NCI-H748 treated with DMSO at 0.1 percent for 48 hours (cell line): ENCODE measurements at regions not wholly inside any gene's neighbourhood (a gene's known extent, or its start where the extent isn't known, plus 50 kb on each side); places are given as distances from the start of the nearest gene placed in this dataset.
"Not testable (repeated sequence)": the region's sequence is repeated elsewhere in the genome, so short reads cannot be mapped to it uniquely, and the experiment has no call there.

Experiments used
- DNase-seq: peaks from one replicate; lab custom pipeline; 2025; lab: John Stamatoyannopoulos, UW

GRCh38 chr4:29295280-29295679 lies 1424.9 kb upstream of the PCDH7 start:
- no peak for DNase-seq

GRCh38 chr4:29304595-29304994 lies 1415.6 kb upstream of the PCDH7 start:
- no peak for DNase-seq

GRCh38 chr4:29307256-29307655 lies 1412.9 kb upstream of the PCDH7 start:
- no peak for DNase-seq

- no peak for DNase-seq
Measured at GRCh38 chr4:29307755-29308154, 1412.4 kb upstream of the PCDH7 start.

GRCh38 chr4:29309050-29309449 lies 1411.1 kb upstream of the PCDH7 start:
- no peak for DNase-seq

- no peak for DNase-seq
Measured at GRCh38 chr4:29310252-29310651, 1409.9 kb upstream of the PCDH7 start.

GRCh38 chr4:29311247-29311646 lies 1408.9 kb upstream of the PCDH7 start:
- no peak for DNase-seq

- DNase-seq = no peak
Measured at GRCh38 chr4:29319663-29320340, 1400.4 kb upstream of the PCDH7 start.

- no peak for DNase-seq
Measured at GRCh38 chr4:29320947-29321620, 1399.1 kb upstream of the PCDH7 start.

- DNase-seq = no peak
Measured at GRCh38 chr4:29326004-29326403, 1394.2 kb upstream of the PCDH7 start.

GRCh38 chr4:29326816-29327215 lies 1393.4 kb upstream of the PCDH7 start:
- no peak for DNase-seq

- DNase-seq = no peak
Measured at GRCh38 chr4:29336861-29337260, 1383.3 kb upstream of the PCDH7 start.

- no peak for DNase-seq
Measured at GRCh38 chr4:29372971-29373370, 1347.2 kb upstream of the PCDH7 start.

- no peak for DNase-seq
Measured at GRCh38 chr4:29375716-29376115, 1344.5 kb upstream of the PCDH7 start.

GRCh38 chr4:29378237-29378636 lies 1341.9 kb upstream of the PCDH7 start:
- not testable (repeated sequence) for DNase-seq

GRCh38 chr4:29390921-29391320 lies 1329.2 kb upstream of the PCDH7 start:
- no peak for DNase-seq

GRCh38 chr4:29405116-29405515 lies 1315.1 kb upstream of the PCDH7 start:
- no peak for DNase-seq

GRCh38 chr4:29415771-29416170 lies 1304.4 kb upstream of the PCDH7 start:
- no peak for DNase-seq

GRCh38 chr4:29423836-29424721 lies 1296.1 kb upstream of the PCDH7 start:
- DNase-seq = no peak

- DNase-seq = no peak
Measured at GRCh38 chr4:29453303-29453820, 1266.8 kb upstream of the PCDH7 start.

GRCh38 chr4:29459926-29460325 lies 1260.2 kb upstream of the PCDH7 start:
- no peak for DNase-seq

GRCh38 chr4:29467044-29467717 lies 1253.0 kb upstream of the PCDH7 start:
- DNase-seq = no peak
